AG04449 (cell line): ENCODE measurements at regions not wholly inside any gene's neighbourhood (a gene's known extent, or its start where the extent isn't known, plus 50 kb on each side); places are given as distances from the start of the nearest gene placed in this dataset.

ENCODE experiments used
- CTCF ChIA-PET: fragments of 350-600 bp; formaldehyde crosslinking; extraction: SDS; loops from one replicate; lab custom pipeline; 2021; ENCODE audit warnings: antibody characterized with exemption; lab: Yijun Ruan, JAX
- POLR2A ChIA-PET: fragments of 400-600, 350-600 bp; formaldehyde crosslinking; extraction: SDS; loops from one replicate; lab custom pipeline; 2020; ENCODE audit warnings: antibody characterized with exemption, inconsistent platforms; lab: Yijun Ruan, JAX
- DNase-seq: peaks from one replicate; pipeline ENCODE4 v3.0.0-alpha.2; 2010; ENCODE audit warnings: low read depth, low spot score
- H3K4me3 ChIP-seq: 2 replicates; pipeline ENCODE4 v1.5.1; 2011; ENCODE audit warnings: low read depth, mild to moderate bottlenecking, control low read depth, low read length
- CTCF ChIP-seq: IDR thresholded peaks from one replicate; pipeline ENCODE4 v1.5.1; 2011; ENCODE audit warnings: mild to moderate bottlenecking, moderate library complexity, low read length, control low read depth, inconsistent platforms; ENCODE audit not compliant: insufficient read depth; ENCODE audit errors: missing control alignments

GRCh38 chr17:79355165-79355564, 255.7 kb downstream of the RBFOX3 start:
- ChIA-PET CTCF (interaction anchor here (1.1 to 1.7 kb wide), 3 partner anchors 35 to 310 kb away, joined by 3 to 4 read pairs (median 3); no protein-coding TSS in a partner anchor), POLR2A (no interaction called here)
- H3K4me3 ChIP-seq, result no peak overlapping the region
- no peak for DNase-seq
- TF ChIP-seq CTCF, result no peak

GRCh38 chr17:79354173-79354820, 256.6 kb downstream of the RBFOX3 start:
- CTCF ChIA-PET, result no interaction called here
- H3K4me3 ChIP-seq, result no peak overlapping the region
- no peak for DNase-seq
- TF ChIP-seq CTCF, result no peak
- POLR2A ChIA-PET, result no interaction called here

- no peak for DNase-seq
- H3K4me3 ChIP-seq, result no peak overlapping the region
- ChIA-PET CTCF (interaction anchor here (0.6 kb wide), 1 partner anchor 39 kb away, joined by 3 read pairs; no protein-coding TSS in a partner anchor), POLR2A (no interaction called here)
- TF ChIP-seq CTCF, result no peak
Observed at GRCh38 chr17:79353548-79353947, 257.3 kb downstream of the RBFOX3 start.

GRCh38 chr17:79353016-79353415, 257.8 kb downstream of the RBFOX3 start:
- POLR2A ChIA-PET, result no interaction called here
- CTCF ChIA-PET, result interaction anchor here (0.6 kb wide), 1 partner anchor 40 kb away, joined by 3 read pairs; no protein-coding TSS in a partner anchor

GRCh38 chr17:79350533-79350932, 260.3 kb downstream of the RBFOX3 start:
- DNase-seq, result no peak
- ChIA-PET CTCF (no interaction called here), POLR2A (no interaction called here)
- H3K4me3 ChIP-seq, result no peak overlapping the region
- TF ChIP-seq CTCF, result no peak

More at GRCh38 chr17:79353016-79353415, 257.8 kb downstream of the RBFOX3 start:
- DNase-seq, result no peak
- H3K4me3 ChIP-seq, result no peak overlapping the region
- TF ChIP-seq CTCF, result no peak

GRCh38 chr17:79349506-79350400, 261.1 kb downstream of the RBFOX3 start:
- H3K4me3 ChIP-seq, result no peak overlapping the region
- TF ChIP-seq CTCF, result no peak
- no peak for DNase-seq
- POLR2A ChIA-PET, result no interaction called here
- CTCF ChIA-PET, result no interaction called here
